GM23338 (cell line): ENCODE measurements at regions not wholly inside any gene's neighbourhood (a gene's known extent, or its start where the extent isn't known, plus 50 kb on each side); places are given as distances from the start of the nearest gene placed in this dataset.
A peak's percentile ranks its signal among the peaks of the same experiment; 100 is the strongest.

ENCODE experiments used
- ATAC-seq: fragments of 200-7000 bp; cut with Tn5 transposase; 3 replicates; pipeline ENCODE4 v1.9.1; 2020
- DNase-seq: peaks from one replicate; pipeline ENCODE4 v3.0.0-alpha.2; 2015; ENCODE audit warnings: low spot score
- H2AFZ ChIP-seq: fragments of 200-600 bp; sonication (generic); 2 replicates; pipeline ENCODE4 v1.8.0; 2016; ENCODE audit warnings: antibody characterized with exemption, mild to moderate bottlenecking, moderate library complexity
- H3F3A ChIP-seq: fragments of 200-600 bp; sonication (generic); replicated peaks from 2 replicates; pipeline ENCODE4 v1.8.0; 2017; ENCODE audit warnings: antibody characterized with exemption, mixed run types, low read depth
- H3K27ac ChIP-seq: fragments of 200-600 bp; sonication (generic); 2 replicates; pipeline ENCODE4 v1.6.1; 2016; ENCODE audit warnings: low read depth
- H3K27me3 ChIP-seq: fragments of 200-600 bp; sonication (generic); 2 replicates; pipeline ENCODE4 v1.8.0; 2016; ENCODE audit warnings: mild to moderate bottlenecking, mixed run types, moderate library complexity; ENCODE audit not compliant: insufficient read depth
- H3K36me3 ChIP-seq: fragments of 200-600 bp; sonication (generic); 2 replicates; pipeline ENCODE4 v1.8.0; 2016; ENCODE audit warnings: mild to moderate bottlenecking; ENCODE audit not compliant: insufficient read depth
- H3K4me1 ChIP-seq: fragments of 200-600 bp; sonication (generic); 2 replicates; pipeline ENCODE4 v1.8.0; 2016; ENCODE audit warnings: mild to moderate bottlenecking, moderate library complexity; ENCODE audit not compliant: insufficient read depth
- H3K4me2 ChIP-seq: fragments of 200-600 bp; sonication (generic); 2 replicates; pipeline ENCODE4 v1.7.1; 2017; ENCODE audit warnings: mixed run types
- H3K4me3 ChIP-seq: fragments of 200-600 bp; sonication (generic); 2 replicates; pipeline ENCODE4 v1.6.1; 2016; ENCODE audit warnings: mixed run types
- H3K79me2 ChIP-seq: fragments of 200-600 bp; sonication (generic); replicated peaks from 2 replicates; pipeline ENCODE4 v1.8.0; 2017; ENCODE audit warnings: mild to moderate bottlenecking; ENCODE audit not compliant: insufficient read depth
- H3K9me2 ChIP-seq: fragments of 200-600 bp; sonication (generic); 2 replicates; pipeline ENCODE4 v1.8.0; 2017; ENCODE audit not compliant: insufficient read depth
- H4K20me1 ChIP-seq: fragments of 200-600 bp; sonication (generic); replicated peaks from 2 replicates; pipeline ENCODE4 v1.8.0; 2017; ENCODE audit warnings: mild to moderate bottlenecking; ENCODE audit not compliant: insufficient read depth
- H3K27ac Mint-ChIP-seq: 2 replicates; pipeline ENCODE4 v1.8.0; 2020; ENCODE audit warnings: inconsistent platforms, mild to moderate bottlenecking, moderate library complexity, mixed read lengths
- H3K27me3 Mint-ChIP-seq: 3 replicates; pipeline ENCODE4 v1.8.0; 2022; ENCODE audit warnings: low read depth, mild to moderate bottlenecking, moderate library complexity, mixed read lengths, inconsistent platforms; ENCODE audit not compliant: insufficient read depth, poor library complexity
- H3K36me3 Mint-ChIP-seq: 3 replicates; pipeline ENCODE4 v1.8.0; 2021; ENCODE audit warnings: low read depth, mild to moderate bottlenecking, inconsistent platforms, moderate library complexity, mixed read lengths
- H3K4me1 Mint-ChIP-seq: 3 replicates; pipeline ENCODE4 v1.8.0; 2020; ENCODE audit warnings: mild to moderate bottlenecking, inconsistent platforms, mixed read lengths
- H3K4me3 Mint-ChIP-seq: 3 replicates; pipeline ENCODE4 v1.8.0; 2021; ENCODE audit warnings: moderate library complexity, mild to moderate bottlenecking, inconsistent platforms, mixed read lengths
- H3K9me3 Mint-ChIP-seq: 3 replicates; pipeline ENCODE4 v1.8.0; 2020; ENCODE audit warnings: moderate library complexity, mild to moderate bottlenecking, inconsistent platforms, mixed read lengths
- CREB1 ChIP-seq: fragments of 250-450 bp; sonication (Bioruptor Pico); IDR thresholded peaks from 2 replicates; pipeline ENCODE4 v1.5.0; 2020; ENCODE audit warnings: low read depth, mild to moderate bottlenecking, moderate library complexity
- CTCF ChIP-seq, 2 experiments: fragments of 200-600 bp in 1 of 2; sonication (generic) in 1 of 2; conservative IDR thresholded peaks; 2 replicates each; pipeline versions ENCODE4 v1.5.1 to v1.6.1; 2016 to 2017; ENCODE audit warnings: antibody characterized with exemption in 2 of 2, low read depth in 2 of 2, mild to moderate bottlenecking in 2 of 2, moderate library complexity in 1 of 2
- POLR2AphosphoS5 ChIP-seq: IDR thresholded peaks from 2 replicates; pipeline ENCODE4 v1.6.1; 2016; ENCODE audit warnings: antibody characterized with exemption, low read depth
- REST ChIP-seq: IDR thresholded peaks from one replicate; pipeline ENCODE4 v1.6.1; 2018; ENCODE audit warnings: antibody characterized with exemption; ENCODE audit not compliant: unreplicated experiment
- STAT1 ChIP-seq: IDR thresholded peaks from one replicate; pipeline ENCODE4 v1.6.1; 2016; ENCODE audit warnings: antibody characterized with exemption; ENCODE audit not compliant: unreplicated experiment

- H3K27ac Mint-ChIP-seq: no peak overlapping the region
- no peak overlapping the region for H3K4me3 Mint-ChIP-seq
Measured at GRCh38 chr15:88982304-88982945, 69.2 kb upstream of the MFGE8 start.

More at GRCh38 chr15:88982304-88982945, 69.2 kb upstream of the MFGE8 start:
- Mint-ChIP-seq H3K4me1 (peaks cover 38% of the 10 kb centered on the region), H3K9me3 (no peaks in the 10 kb centered on the region), H3K27me3 (peaks cover 14% of the 10 kb centered on the region), H3K36me3 (no peaks in the 10 kb centered on the region; the same call in 2 of the 3 replicates)
- Histone ChIP-seq H3K4me1 (peaks cover 34% of the 10 kb centered on the region), H4K20me1 (no peaks in the 10 kb centered on the region), H3K9me2 (no peaks in the 10 kb centered on the region), H3K36me3 (no peaks in the 10 kb centered on the region), H3K27ac (peak overlapping the region; percentile 12; the same call in 1 of the 2 replicates), H3K79me2 (no peaks in the 10 kb centered on the region), H3K4me2 (no peak overlapping the region), H3K4me3 (no peak overlapping the region), H2AFZ (no peak overlapping the region), H3F3A (no peaks in the 10 kb centered on the region), H3K27me3 (no peaks in the 10 kb centered on the region)
- ATAC-seq: no peak
- no peak for DNase-seq
- TF ChIP-seq CTCF (conservative IDR thresholded peaks at IDR 0.05; ENCODE audit: low read depth in 2 of 2) (no peak), REST (no peak), STAT1 (no peak), POLR2AphosphoS5 (no peak), CREB1 (CRISPR knock-in tag) (no peak)
